NT2/D1 (cell line): ENCODE measurements at regions not wholly inside any gene's neighbourhood (a gene's known extent, or its start where the extent isn't known, plus 50 kb on each side); places are given as distances from the start of the nearest gene placed in this dataset.

Experiments
- SUZ12 ChIP-seq: IDR thresholded peaks from 2 replicates; pipeline ENCODE4 v1.6.1; 2011; ENCODE audit not compliant: insufficient read length, insufficient read depth; ENCODE audit errors: extremely low read depth
- YY1 ChIP-seq: IDR thresholded peaks from 2 replicates; pipeline ENCODE4 v1.6.1; 2011; ENCODE audit not compliant: insufficient read length, insufficient read depth

GRCh38 chr1:82792151-82792550 lies 991.4 kb downstream of the ADGRL2 start:
- TF ChIP-seq SUZ12: no peak
- TF ChIP-seq YY1: no peak
